ENCODE measurements at regions not wholly inside any gene's neighbourhood (a gene's known extent, or its start where the extent isn't known, plus 50 kb on each side); places are given as distances from the start of the nearest gene placed in this dataset.
"Not testable (repeated sequence)": the region's sequence is repeated elsewhere in the genome, so short reads cannot be mapped to it uniquely, and the experiment has no call there.

GRCh38 chr21:28084951-28085350, 907.7 kb downstream of the LTN1 start:
- no peak for DNase-seq (ENCODE audit: low read depth in 3 of 3)

GRCh38 chr21:28083350-28083749, 909.3 kb downstream of the LTN1 start:
- no peak for DNase-seq (ENCODE audit: low read depth in 3 of 3)

DNA sequence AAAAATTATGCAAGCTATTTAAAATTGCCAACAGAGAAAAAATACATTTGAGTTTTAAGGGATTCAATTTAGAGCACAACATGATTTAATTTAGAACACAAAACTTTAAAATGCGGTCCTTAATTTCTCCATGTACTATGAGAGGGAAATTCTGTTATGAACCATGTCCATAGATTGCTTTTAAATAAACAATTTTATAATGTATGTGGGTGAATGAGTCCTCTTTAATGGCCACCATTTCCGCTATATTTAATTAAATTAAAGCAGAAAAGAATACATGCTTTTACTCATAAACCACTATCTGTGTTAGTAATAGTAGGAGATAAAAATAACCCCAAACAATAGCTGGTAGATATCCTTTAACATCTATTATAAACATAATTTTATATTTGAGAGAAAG, 914.6 kb downstream of the LTN1 start:
- DNase-seq (ENCODE audit: low read depth in 3 of 3) = no peak

- DNase-seq (ENCODE audit: low read depth in 3 of 3) = no peak
These were observed 918.0 kb downstream of the LTN1 start for GRCh38 chr21:28074676-28075075.

GRCh38 chr21:28072601-28073000, 920.1 kb downstream of the LTN1 start:
- DNase-seq (ENCODE audit: low read depth in 3 of 3) = no peak

GRCh38 chr21:28069450-28069923, 923.2 kb downstream of the LTN1 start:
- no peak for DNase-seq (ENCODE audit: low read depth in 3 of 3)

GRCh38 chr21:28068455-28069358, 924.0 kb downstream of the LTN1 start:
- no peak for DNase-seq (ENCODE audit: low read depth in 3 of 3)

DNA sequence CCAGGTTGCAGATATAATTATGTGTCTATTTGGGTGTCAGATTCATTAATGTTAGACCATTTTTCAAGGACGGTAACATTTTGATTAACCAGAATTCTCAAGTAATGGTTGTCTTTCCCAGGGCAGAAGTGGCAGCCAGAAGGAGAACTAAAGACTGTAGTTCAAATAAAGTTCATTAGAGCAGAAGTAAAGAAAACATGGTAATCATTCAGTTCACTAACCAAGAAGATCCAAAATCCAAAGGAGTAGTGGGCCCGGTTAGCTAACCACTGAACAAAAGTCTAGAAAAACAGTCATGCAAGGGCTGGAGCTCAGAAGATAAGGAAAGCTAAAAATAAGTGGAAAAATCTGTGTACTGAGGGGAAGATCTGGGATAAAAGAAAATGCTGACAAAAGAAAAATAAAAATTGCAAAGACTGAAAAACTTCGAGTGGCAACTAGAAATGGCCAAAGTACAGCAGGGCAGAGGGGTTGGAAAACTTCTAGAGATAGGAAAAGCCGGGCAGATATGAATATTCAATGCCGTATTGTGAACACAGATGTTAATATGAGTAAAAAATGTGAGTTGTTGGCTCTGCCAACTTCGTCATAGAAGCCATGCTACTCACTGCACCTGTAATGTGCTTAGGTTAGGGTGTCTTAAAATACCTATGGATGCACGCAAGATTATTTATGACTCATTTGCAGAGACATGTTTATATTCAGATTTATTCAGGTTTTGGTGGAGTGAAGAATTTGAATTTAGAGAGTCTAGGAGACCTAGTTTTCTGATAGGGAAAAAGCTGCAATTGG, 925.9 kb downstream of the LTN1 start:
- DNase-seq (ENCODE audit: low read depth in 3 of 3) = no peak

DNA sequence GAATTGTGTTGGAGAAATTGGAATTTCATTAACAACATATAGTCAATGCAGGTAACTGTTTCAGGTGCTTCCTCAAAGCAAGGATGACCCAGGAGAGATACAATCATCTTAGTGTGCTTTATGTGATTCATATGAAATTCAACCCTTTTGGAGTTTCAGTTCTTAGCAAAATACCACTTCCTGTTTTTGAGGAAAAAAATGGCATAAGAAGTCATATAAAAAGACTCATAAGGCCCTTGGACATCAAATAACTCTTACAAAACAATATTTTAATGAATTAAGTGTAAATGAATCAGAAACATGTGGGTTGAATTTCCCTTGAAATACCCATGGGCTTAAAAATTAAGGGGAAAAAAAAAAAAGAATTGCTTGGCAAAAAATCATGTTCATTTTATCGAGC, 926.6 kb downstream of the LTN1 start:
- no peak for DNase-seq (ENCODE audit: low read depth in 3 of 3)

- DNase-seq (ENCODE audit: low read depth in 3 of 3) = no peak
These were observed 929.1 kb downstream of the LTN1 start for GRCh38 chr21:28063241-28064216.

- not testable (repeated sequence) for DNase-seq (ENCODE audit: low read depth in 3 of 3)
These were observed 939.7 kb downstream of the LTN1 start for GRCh38 chr21:28052956-28053355.

GRCh38 chr21:28051649-28052048, 941.0 kb downstream of the LTN1 start:
- DNase-seq (ENCODE audit: low read depth in 3 of 3) = not testable (repeated sequence)

- not testable (repeated sequence) for DNase-seq (ENCODE audit: low read depth in 3 of 3)
These were observed 957.0 kb downstream of the LTN1 start for GRCh38 chr21:28035692-28036091.

- DNase-seq (ENCODE audit: low read depth in 3 of 3) = not testable (repeated sequence)
These were observed 957.8 kb downstream of the LTN1 start for GRCh38 chr21:28034916-28035315.

GRCh38 chr21:28034334-28034733, 958.3 kb downstream of the LTN1 start:
- DNase-seq (ENCODE audit: low read depth in 3 of 3) = not testable (repeated sequence)

DNA sequence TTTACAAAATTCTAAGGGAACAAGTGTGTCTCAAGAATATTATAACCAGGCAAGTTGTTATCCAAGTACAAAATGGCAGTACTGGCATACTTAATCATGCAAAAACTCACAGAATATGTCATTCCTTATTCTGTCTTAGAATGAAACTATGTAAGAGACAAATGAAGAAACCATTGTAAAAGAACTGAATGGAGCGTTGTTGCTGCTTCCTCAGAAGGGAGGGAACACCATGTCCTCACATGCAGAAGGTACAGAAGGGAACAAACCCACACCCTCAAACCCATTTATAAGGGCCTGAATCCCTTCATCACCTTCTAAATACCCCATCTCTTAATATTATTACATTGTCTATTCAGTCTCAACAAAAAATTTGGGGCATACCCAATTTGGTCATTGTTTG, 960.0 kb downstream of the LTN1 start:
- DNase-seq (ENCODE audit: low read depth in 3 of 3) = not testable (repeated sequence)

GRCh38 chr21:28031066-28031465, 961.6 kb downstream of the LTN1 start:
- DNase-seq (ENCODE audit: low read depth in 3 of 3) = not testable (repeated sequence)

- no peak for DNase-seq (ENCODE audit: low read depth in 3 of 3)
These were observed 967.6 kb downstream of the LTN1 start for GRCh38 chr21:28025111-28025510.

DNA sequence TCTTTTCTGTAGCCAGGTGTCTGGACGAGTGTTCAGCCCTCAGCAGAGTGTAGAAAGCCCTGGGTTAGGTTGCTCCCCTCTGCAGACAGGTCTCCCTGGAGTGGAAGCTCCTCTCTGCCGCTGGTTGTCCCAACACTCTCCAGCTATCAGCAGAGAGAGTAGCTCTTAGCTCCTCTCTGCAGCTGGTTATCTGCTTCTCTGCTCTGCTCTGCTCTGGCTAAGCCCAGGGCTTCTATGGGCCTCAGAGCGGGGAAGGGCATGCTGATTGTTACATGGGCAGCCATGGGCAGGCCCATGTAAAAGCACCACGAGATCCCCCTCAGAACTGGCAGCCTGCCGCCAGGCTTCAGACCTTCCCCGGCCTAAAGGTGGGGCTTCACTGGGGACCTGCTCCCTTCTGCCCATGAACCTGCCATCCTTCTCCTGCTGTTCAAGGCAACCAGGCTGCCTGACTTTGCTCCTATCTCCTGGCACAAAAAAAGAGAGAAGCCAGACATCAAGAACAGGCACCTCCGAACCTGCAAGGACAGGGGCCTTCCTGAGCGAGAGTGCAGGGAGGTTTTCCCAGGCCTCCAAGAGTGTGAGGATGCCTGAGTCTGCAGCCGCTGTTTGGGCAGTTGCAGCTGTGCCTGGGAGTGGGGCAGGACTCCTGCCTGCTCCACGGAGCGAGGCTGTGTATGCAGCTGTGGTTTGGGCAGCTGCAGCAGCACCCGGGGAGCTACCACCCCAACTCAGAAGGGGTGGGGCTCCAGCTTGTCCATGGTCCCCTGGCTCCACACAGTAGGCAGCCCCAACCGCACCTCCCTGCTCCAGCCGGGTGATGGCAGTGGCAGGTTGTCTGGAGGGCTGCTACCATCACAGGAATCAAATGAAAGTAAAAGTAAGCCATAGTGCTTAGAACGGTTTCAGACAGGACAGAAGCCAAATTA, 973.7 kb downstream of the LTN1 start:
- no peak for DNase-seq (ENCODE audit: low read depth in 3 of 3)

DNA sequence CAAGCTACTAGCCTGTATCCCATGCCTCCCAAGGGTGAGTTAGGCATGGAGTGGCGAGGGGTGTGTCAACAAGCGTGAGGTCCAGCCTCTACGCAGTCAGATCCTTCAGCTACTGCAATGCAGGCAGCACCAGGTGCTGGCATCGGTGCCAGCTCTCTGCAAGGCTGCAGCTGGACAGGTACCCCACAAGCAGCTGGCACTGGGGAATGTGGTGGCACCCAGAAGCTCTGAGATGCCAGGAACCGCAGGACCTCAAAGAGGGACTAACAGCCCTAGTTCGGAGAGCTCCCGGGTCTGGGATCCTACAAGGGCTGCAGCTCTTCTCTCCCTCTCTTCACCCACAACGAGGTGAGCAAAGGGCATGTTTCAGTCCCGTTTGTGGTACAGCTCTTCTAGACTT, 974.5 kb downstream of the LTN1 start:
- no peak for DNase-seq (ENCODE audit: low read depth in 3 of 3)
